Keratinocyte (primary cell): ENCODE measurements at regions not wholly inside any gene's neighbourhood (a gene's known extent, or its start where the extent isn't known, plus 50 kb on each side); places are given as distances from the start of the nearest gene placed in this dataset.

Source experiments
- DNase-seq: peaks from one replicate; pipeline ENCODE4 v3.0.0-alpha.2; 2011; ENCODE audit warnings: low read depth, missing footprints, low spot score
- FAIRE-seq: peaks from 2 replicates; lab custom pipeline; 2011; peaks lifted over from hg19 to GRCh38; lab: Jason Lieb, UNC
- H2AFZ ChIP-seq: 2 replicates; pipeline ENCODE4 v1.6.0; 2012; ENCODE audit warnings: low read length, control low read depth, inconsistent platforms; ENCODE audit not compliant: control insufficient read depth
- H3K27ac ChIP-seq: 2 replicates; pipeline ENCODE4 v1.5.1; 2011; ENCODE audit warnings: low read length; ENCODE audit not compliant: control insufficient read depth, insufficient read depth
- H3K27me3 ChIP-seq: 3 replicates; pipeline ENCODE4 v1.6.0; 2011; ENCODE audit warnings: low read length; ENCODE audit not compliant: control insufficient read depth, insufficient read depth; ENCODE audit errors: extremely low read depth
- H3K36me3 ChIP-seq, 2 experiments: 2 replicates in 1 of 2; 3 replicates in 1 of 2; pipeline ENCODE4 v1.5.1; 2011; ENCODE audit warnings: low read length in 2 of 2, mild to moderate bottlenecking in 1 of 2; ENCODE audit not compliant: control insufficient read depth in 2 of 2, insufficient read depth in 2 of 2; ENCODE audit errors: extremely low read depth in 1 of 2
- H3K4me1 ChIP-seq: 3 replicates; pipeline ENCODE4 v1.5.1; 2011; ENCODE audit warnings: low read length; ENCODE audit not compliant: control insufficient read depth, insufficient read depth; ENCODE audit errors: extremely low read depth
- H3K4me2 ChIP-seq: 3 replicates; pipeline ENCODE4 v1.6.0; 2011; ENCODE audit warnings: low read depth, low read length; ENCODE audit not compliant: control insufficient read depth, insufficient read depth; ENCODE audit errors: extremely low read depth
- H3K4me3 ChIP-seq, 3 experiments: fragments of 200-600 bp in 1 of 3; sonication (generic) in 1 of 3; 2 replicates in 2 of 3; 3 replicates in 1 of 3; pipeline ENCODE4 v1.5.1; 2011 to 2016; ENCODE audit warnings: low read length in 3 of 3, mild to moderate bottlenecking in 3 of 3, control low read depth in 2 of 3, inconsistent platforms in 1 of 3, low read depth in 1 of 3, mixed read lengths in 1 of 3, mixed run types in 1 of 3, moderate library complexity in 1 of 3; ENCODE audit not compliant: control insufficient read depth in 2 of 3, insufficient read depth in 2 of 3; ENCODE audit errors: extremely low read depth in 1 of 3
- H3K79me2 ChIP-seq: 2 replicates; pipeline ENCODE4 v1.6.0; 2012; ENCODE audit warnings: low read length; ENCODE audit not compliant: control insufficient read depth, insufficient read depth
- H3K9ac ChIP-seq: 3 replicates; pipeline ENCODE4 v1.6.0; 2011; ENCODE audit warnings: low read length; ENCODE audit not compliant: control insufficient read depth, insufficient read depth; ENCODE audit errors: extremely low read depth
- H3K9me1 ChIP-seq: 3 replicates; pipeline ENCODE4 v1.6.0; 2011; ENCODE audit warnings: low read length; ENCODE audit not compliant: control insufficient read depth, insufficient read depth; ENCODE audit errors: extremely low read depth
- H3K9me3 ChIP-seq: 2 replicates; pipeline ENCODE4 v1.5.1; 2012; ENCODE audit warnings: low read depth, low read length; ENCODE audit not compliant: control insufficient read depth
- H4K20me1 ChIP-seq: 3 replicates; pipeline ENCODE4 v1.6.0; 2011; ENCODE audit warnings: low read length; ENCODE audit not compliant: control insufficient read depth, insufficient read depth; ENCODE audit errors: extremely low read depth
- CTCF ChIP-seq, 3 experiments: IDR thresholded peaks in 1 of 3; conservative IDR thresholded peaks in 1 of 3; optimal IDR thresholded peaks in 1 of 3; 2 replicates in 2 of 3; 3 replicates in 1 of 3; pipeline versions ENCODE3 to v1.5.1; 2011; ENCODE audit warnings: low read length in 3 of 3, mild to moderate bottlenecking in 3 of 3, moderate library complexity in 2 of 3, control low read depth in 1 of 3, inconsistent platforms in 1 of 3; ENCODE audit not compliant: insufficient read depth in 2 of 3; ENCODE audit errors: extremely low read depth in 1 of 3
- EZH2 ChIP-seq: IDR thresholded peaks from one replicate; pipeline ENCODE4 v1.6.1; 2012; ENCODE audit warnings: inconsistent platforms, mild to moderate bottlenecking, low read length, moderate library complexity
- dilution Hi-C: fragments of 300-500 bp; cut with MboI; formaldehyde crosslinking; loops from one replicate; pipeline ENCODE4 v1.7.0; 2020; ENCODE audit warnings: low sequenced_read_pairs; ENCODE audit not compliant: extremely low pct_ligation_motif_present

- no peak overlapping the region for H3K27ac ChIP-seq
Observed at GRCh38 chr2:154587739-154588138, 110.8 kb upstream of the KCNJ3 start.

GRCh38 chr2:154588838-154589237, 109.7 kb upstream of the KCNJ3 start:
- dilution Hi-C loops, result no loop called here

More at GRCh38 chr2:154587739-154588138, 110.8 kb upstream of the KCNJ3 start:
- no peak overlapping the region for H3K9ac ChIP-seq
- FAIRE-seq (no peak), DNase-seq (no peak)
- no peak overlapping the region for H2AFZ ChIP-seq
- H3K36me3 ChIP-seq, result no peaks in the 10 kb centered on the region
- dilution Hi-C loops, result no loop called here
- H3K9me3 ChIP-seq, result no peaks in the 10 kb centered on the region
- H4K20me1 ChIP-seq, result no peaks in the 10 kb centered on the region
- H3K4me3 ChIP-seq, result no peak overlapping the region
- TF ChIP-seq CTCF (optimal IDR thresholded peaks at IDR 0.05 in 1 of 3, IDR thresholded peaks at IDR 0.05 in 1 of 3, conservative IDR thresholded peaks at IDR 0.05 in 1 of 3; ENCODE audit: extremely low read depth in 1 of 3, insufficient read depth in 2 of 3, low read length in 3 of 3) (no peak), EZH2 (no peak)
- no peaks in the 10 kb centered on the region for H3K9me1 ChIP-seq
- no peak overlapping the region for H3K4me2 ChIP-seq
- H3K79me2 ChIP-seq, result no peaks in the 10 kb centered on the region
- H3K27me3 ChIP-seq, result no peaks in the 10 kb centered on the region
- no peaks in the 10 kb centered on the region for H3K4me1 ChIP-seq

More at GRCh38 chr2:154588838-154589237, 109.7 kb upstream of the KCNJ3 start:
- Histone ChIP-seq H2AFZ (no peak overlapping the region), H3K79me2 (no peaks in the 10 kb centered on the region), H3K4me1 (no peaks in the 10 kb centered on the region), H3K27me3 (no peaks in the 10 kb centered on the region), H3K36me3 (no peaks in the 10 kb centered on the region), H3K9me3 (no peaks in the 10 kb centered on the region), H4K20me1 (no peaks in the 10 kb centered on the region), H3K27ac (no peak overlapping the region), H3K9ac (no peak overlapping the region), H3K9me1 (no peaks in the 10 kb centered on the region), H3K4me2 (no peak overlapping the region), H3K4me3 (no peak overlapping the region)
- DNase-seq, result no peak
- no peak for FAIRE-seq
- no peak for TF ChIP-seq EZH2
- no peak for TF ChIP-seq CTCF (optimal IDR thresholded peaks at IDR 0.05 in 1 of 3, IDR thresholded peaks at IDR 0.05 in 1 of 3, conservative IDR thresholded peaks at IDR 0.05 in 1 of 3; ENCODE audit: extremely low read depth in 1 of 3, insufficient read depth in 2 of 3, low read length in 3 of 3)
